K562 (cell line): ENCODE measurements at regions not wholly inside any gene's neighbourhood (a gene's known extent, or its start where the extent isn't known, plus 50 kb on each side); places are given as distances from the start of the nearest gene placed in this dataset.

Experiments
- ATAC-seq: fragments of 200-7000 bp; cut with Tn5 transposase; 3 replicates; pipeline ENCODE4 v1.9.1; 2020; ENCODE audit warnings: moderate library complexity
- BruUV-seq: library from RNA; stranded (reverse); fragments of 400-500 nt; replicated peaks from 2 replicates; lab custom pipeline; 2021; lab: Mats Ljungman, UMichigan
- CTCF ChIA-PET: fragments of 300-600 bp; formaldehyde crosslinking; extraction: SDS; loops from one replicate; lab custom pipeline; 2021; ENCODE audit warnings: low intra/inter-chr PET ratio; lab: Yijun Ruan, JAX
- POLR2A ChIA-PET: fragments of 300-600, 350-650 bp; sonication (Branson Sonifier 250); formaldehyde crosslinking; extraction: SDS; loops from one replicate; lab custom pipeline; 2021; ENCODE audit warnings: antibody characterized with exemption, inconsistent platforms; lab: Yijun Ruan, JAX
- DNase-seq, 4 experiments: peaks; one replicate each; pipeline versions ENCODE4 v3.0.0 to v3.0.0-alpha.2; 2011 to 2018; ENCODE audit warnings: low spot score in 3 of 4, mixed read lengths in 3 of 4; ENCODE audit errors: extremely low read depth in 1 of 4
- FAIRE-seq: peaks from 2 replicates; lab custom pipeline; 2011; peaks lifted over from hg19 to GRCh38; lab: Jason Lieb, UNC
- H2AFZ ChIP-seq: 2 replicates; pipeline ENCODE4 v1.6.0; 2011; ENCODE audit warnings: low read depth, low read length, control low read depth, inconsistent platforms
- H3K27ac ChIP-seq: fragments of 200-600 bp; 3 replicates; pipeline ENCODE4 v1.8.0; 2011; ENCODE audit warnings: low read depth, mild to moderate bottlenecking, control low read depth, inconsistent platforms, low read length, moderate library complexity, mixed read lengths; ENCODE audit errors: extremely low read depth
- H3K27me3 ChIP-seq, 2 experiments: fragments of 300-600 bp in 1 of 2; 2 replicates in 1 of 2; 3 replicates in 1 of 2; pipeline versions ENCODE4 v1.6.0 to v1.8.0; 2011; ENCODE audit warnings: inconsistent platforms in 2 of 2, low read length in 2 of 2, mild to moderate bottlenecking in 1 of 2, mixed read lengths in 1 of 2, moderate library complexity in 1 of 2; ENCODE audit not compliant: control insufficient read depth in 2 of 2, insufficient read depth in 2 of 2
- H3K36me3 ChIP-seq: fragments of 300-600 bp; 3 replicates; pipeline ENCODE4 v1.8.0; 2011; ENCODE audit warnings: mild to moderate bottlenecking, low read length, inconsistent platforms; ENCODE audit not compliant: control insufficient read depth, insufficient read depth
- H3K4me1 ChIP-seq, 2 experiments: fragments of 200-600 bp in 1 of 2; replicated peaks in 1 of 2; 2 replicates in 1 of 2; 3 replicates in 1 of 2; pipeline versions ENCODE4 v1.5.1 to v1.8.0; 2011; ENCODE audit warnings: inconsistent platforms in 2 of 2, low read length in 2 of 2, mild to moderate bottlenecking in 1 of 2, mixed read lengths in 1 of 2, moderate library complexity in 1 of 2; ENCODE audit not compliant: control insufficient read depth in 2 of 2, insufficient read depth in 2 of 2
- H3K4me2 ChIP-seq: 2 replicates; pipeline ENCODE4 v1.6.1; 2011; ENCODE audit warnings: low read length, control low read depth, inconsistent platforms, mixed read lengths; ENCODE audit not compliant: insufficient read depth
- H3K4me3 ChIP-seq: fragments of 200-600 bp; sonication (generic), shearing (Covaris generic); 2 replicates; pipeline ENCODE4 v1.5.1; 2016; ENCODE audit warnings: control low read depth, inconsistent platforms
- H3K79me2 ChIP-seq: fragments of 200-600 bp; 3 replicates; pipeline ENCODE4 v1.8.0; 2011; ENCODE audit warnings: low read length, inconsistent platforms; ENCODE audit not compliant: control insufficient read depth, insufficient read depth
- H3K9ac ChIP-seq, 2 experiments: 2 replicates each; pipeline versions ENCODE4 v1.6.0 to v1.6.1; 2011; ENCODE audit warnings: low read depth in 2 of 2, low read length in 2 of 2, control low read depth in 1 of 2, inconsistent platforms in 1 of 2, mild to moderate bottlenecking in 1 of 2, mixed read lengths in 1 of 2; ENCODE audit not compliant: insufficient read depth in 1 of 2
- H3K9me1 ChIP-seq: one replicate; pipeline ENCODE4 v1.6.0; 2011; ENCODE audit warnings: inconsistent platforms, mild to moderate bottlenecking, low read length, moderate library complexity; ENCODE audit not compliant: control insufficient read depth, insufficient read depth
- H3K9me3 ChIP-seq: replicated peaks from 2 replicates; pipeline ENCODE4 v1.5.1; 2011; ENCODE audit warnings: low read depth, low read length, inconsistent platforms; ENCODE audit not compliant: control insufficient read depth, insufficient read depth
- H4K20me1 ChIP-seq: replicated peaks from 2 replicates; pipeline ENCODE4 v1.6.1; 2011; ENCODE audit warnings: low read length, inconsistent platforms, mixed read lengths; ENCODE audit not compliant: control insufficient read depth, insufficient read depth
- CBX1 ChIP-seq: sonication (generic); IDR thresholded peaks from 2 replicates; pipeline ENCODE4 v1.6.1; 2016; ENCODE audit warnings: antibody characterized with exemption, low read depth, mild to moderate bottlenecking
- CC2D1A ChIP-seq: fragments of 450-650 bp; IDR thresholded peaks from 2 replicates; pipeline ENCODE4 v1.6.1; 2017; ENCODE audit warnings: mild to moderate bottlenecking
- DDX20 ChIP-seq: fragments of 450-650 bp; IDR thresholded peaks from 2 replicates; pipeline ENCODE4 v1.6.1; 2016; ENCODE audit warnings: missing genetic modification characterization, low read depth, mild to moderate bottlenecking, missing compliant biosample characterization, moderate library complexity
- HIVEP1 ChIP-seq: fragments of 250-450 bp; sonication (Bioruptor Pico); IDR thresholded peaks from 2 replicates; pipeline ENCODE4 v1.4.0; 2020; ENCODE audit warnings: mild to moderate bottlenecking
- ILF3 ChIP-seq: fragments of 450-650 bp; IDR thresholded peaks from 2 replicates; pipeline ENCODE4 v1.6.1; 2018; ENCODE audit warnings: antibody characterized with exemption, mild to moderate bottlenecking, moderate library complexity, borderline replicate concordance
- MCM2 ChIP-seq: fragments of 450-650 bp; IDR thresholded peaks from 2 replicates; pipeline ENCODE4 v1.6.1; 2017; ENCODE audit warnings: low read depth, mild to moderate bottlenecking
- OTX1 ChIP-seq: fragments of 450-650 bp; formaldehyde crosslinking; IDR thresholded peaks from 2 replicates; pipeline ENCODE4 v1.4.0; 2022; ENCODE audit warnings: mild to moderate bottlenecking
- ZNF311 ChIP-seq: fragments of 250-450 bp; sonication (Bioruptor Pico); IDR thresholded peaks from 2 replicates; pipeline ENCODE4 v1.4.0; 2020; ENCODE audit warnings: mild to moderate bottlenecking, moderate library complexity
- ZNF316 ChIP-seq: fragments of 450-650 bp; IDR thresholded peaks from 2 replicates; pipeline ENCODE4 v1.6.1; 2016
- ZNF507 ChIP-seq: conservative IDR thresholded peaks from 2 replicates; pipeline ENCODE4 v1.6.1; 2017; ENCODE audit warnings: missing genetic modification characterization, missing compliant biosample characterization
- ZNF551 ChIP-seq: fragments of 250-450 bp; sonication (Bioruptor Pico); IDR thresholded peaks from 2 replicates; pipeline ENCODE4 v1.5.0; 2021; ENCODE audit warnings: mild to moderate bottlenecking, moderate library complexity
- ZNF668 ChIP-seq: fragments of 250-450 bp; sonication (Bioruptor Pico); IDR thresholded peaks from 2 replicates; pipeline ENCODE4 v1.8.0; 2022; ENCODE audit warnings: mild to moderate bottlenecking, inconsistent platforms
- ZNF75A ChIP-seq: fragments of 450-650 bp; formaldehyde crosslinking; IDR thresholded peaks from 2 replicates; pipeline ENCODE4 v1.4.0; 2020; ENCODE audit warnings: mild to moderate bottlenecking
- ZNF77 ChIP-seq: fragments of 250-450 bp; sonication (Bioruptor Pico); IDR thresholded peaks from 2 replicates; pipeline ENCODE4 v1.5.0; 2020
- WGBS: fragments of 100-300 bp; shearing (Covaris generic); methylation state at CpG from one replicate; pipeline ENCODE4 v1.1.6; 2016; ENCODE audit warnings: low coverage, mixed read lengths; ENCODE audit not compliant: insufficient coverage; ENCODE audit errors: missing lambda C conversion rate; 5-methylcytosine and 5-hydroxymethylcytosine counted together
- in situ Hi-C: fragments of 300-500 bp; cut with MboI; formaldehyde crosslinking; loops from 4 replicates; pipeline ENCODE4 v1.15.0; 2018; ENCODE audit warnings: inconsistent platforms, mixed read lengths
- intact Hi-C: fragments of 100-400 bp; cut with micrococcal nuclease; formaldehyde crosslinking; loops from 2 replicates; pipeline ENCODE4 v1.14.2; 2022
- TF ChIP-seq, protein P1 (sequence below): fragments of 450-650 bp; formaldehyde crosslinking; conservative IDR thresholded peaks from 2 replicates; pipeline ENCODE4 v1.4.0; 2022; ENCODE audit warnings: mild to moderate bottlenecking, missing genetic modification characterization
- TF ChIP-seq, protein P2 (sequence below): fragments of 450-650 bp; IDR thresholded peaks from 2 replicates; pipeline ENCODE4 v1.6.1; 2016

DNA sequence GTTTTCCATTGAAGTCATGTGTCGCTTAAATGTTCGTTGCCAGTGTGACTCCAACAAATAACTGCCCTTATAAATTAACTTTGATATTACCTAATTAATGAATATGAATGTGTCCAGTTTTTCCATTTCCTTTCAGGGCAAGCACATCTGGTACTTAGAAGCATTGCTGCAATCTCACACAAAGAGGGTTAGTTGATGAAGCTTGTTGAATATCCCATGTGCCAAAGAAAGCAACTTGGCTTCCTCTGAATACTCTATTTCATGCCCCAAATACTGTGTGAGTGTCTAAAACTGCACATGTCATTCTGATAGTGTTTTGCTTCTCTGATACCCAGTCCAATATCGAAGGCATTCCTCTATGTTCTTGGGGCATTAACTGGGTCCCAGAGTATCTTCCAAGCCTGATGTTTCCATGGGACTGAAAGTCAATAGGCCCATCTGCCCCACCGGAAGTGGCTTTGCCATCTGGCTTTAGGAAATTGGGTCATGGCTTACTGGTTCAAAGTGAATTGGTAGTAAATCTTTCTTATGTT, 75.8 kb upstream of the CNTN1 start:
- Histone ChIP-seq H3K4me3 (no peak overlapping the region), H2AFZ (no peak overlapping the region), H3K9ac (no peak overlapping the region), H3K27me3 (no peaks in the 10 kb centered on the region), H3K36me3 (no peaks in the 10 kb centered on the region), H3K79me2 (no peaks in the 10 kb centered on the region), H3K9me3 (no peaks in the 10 kb centered on the region), H3K27ac (no peak overlapping the region), H4K20me1 (no peaks in the 10 kb centered on the region), H3K4me2 (no peak overlapping the region), H3K9me1 (no peaks in the 10 kb centered on the region), H3K4me1 (no peaks in the 10 kb centered on the region)
- FAIRE-seq (no peak), ATAC-seq (no peak), DNase-seq (no peak)
- POLR2A ChIA-PET, result no interaction called here
- in situ Hi-C loops, result no loop called here
- BruUV-seq, result no TSS peak
- WGBS, result 3% methylated on average over 4 of the region's 4 CpGs
- intact Hi-C loops, result no loop called here
- TF ChIP-seq CBX1 (no peak), DDX20 (no peak), ZNF507 (tag) (no peak), ZNF668 (CRISPR knock-in tag) (no peak), ZNF75A (CRISPR knock-in tag) (no peak), HIVEP1 (CRISPR knock-in tag) (no peak), ILF3 (no peak), CC2D1A (no peak), OTX1 (CRISPR knock-in tag) (no peak), ZNF311 (CRISPR knock-in tag) (no peak), ZNF77 (CRISPR knock-in tag) (no peak), ZNF551 (CRISPR knock-in tag) (no peak), ZNF316 (no peak), MCM2 (no peak)
- TF ChIP-seq, protein P1, sequence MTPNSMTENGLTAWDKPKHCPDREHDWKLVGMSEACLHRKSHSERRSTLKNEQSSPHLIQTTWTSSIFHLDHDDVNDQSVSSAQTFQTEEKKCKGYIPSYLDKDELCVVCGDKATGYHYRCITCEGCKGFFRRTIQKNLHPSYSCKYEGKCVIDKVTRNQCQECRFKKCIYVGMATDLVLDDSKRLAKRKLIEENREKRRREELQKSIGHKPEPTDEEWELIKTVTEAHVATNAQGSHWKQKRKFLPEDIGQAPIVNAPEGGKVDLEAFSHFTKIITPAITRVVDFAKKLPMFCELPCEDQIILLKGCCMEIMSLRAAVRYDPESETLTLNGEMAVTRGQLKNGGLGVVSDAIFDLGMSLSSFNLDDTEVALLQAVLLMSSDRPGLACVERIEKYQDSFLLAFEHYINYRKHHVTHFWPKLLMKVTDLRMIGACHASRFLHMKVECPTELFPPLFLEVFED (CRISPR knock-in tag), result no peak
- TF ChIP-seq, protein P2, sequence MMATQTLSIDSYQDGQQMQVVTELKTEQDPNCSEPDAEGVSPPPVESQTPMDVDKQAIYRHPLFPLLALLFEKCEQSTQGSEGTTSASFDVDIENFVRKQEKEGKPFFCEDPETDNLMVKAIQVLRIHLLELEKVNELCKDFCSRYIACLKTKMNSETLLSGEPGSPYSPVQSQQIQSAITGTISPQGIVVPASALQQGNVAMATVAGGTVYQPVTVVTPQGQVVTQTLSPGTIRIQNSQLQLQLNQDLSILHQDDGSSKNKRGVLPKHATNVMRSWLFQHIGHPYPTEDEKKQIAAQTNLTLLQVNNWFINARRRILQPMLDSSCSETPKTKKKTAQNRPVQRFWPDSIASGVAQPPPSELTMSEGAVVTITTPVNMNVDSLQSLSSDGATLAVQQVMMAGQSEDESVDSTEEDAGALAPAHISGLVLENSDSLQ, result no peak
- CTCF ChIA-PET, result no interaction called here
